Effector CD4-positive, alpha-beta T cell (primary cell): ENCODE measurements at regions not wholly inside any gene's neighbourhood (a gene's known extent, or its start where the extent isn't known, plus 50 kb on each side); places are given as distances from the start of the nearest gene placed in this dataset.

Source experiments
- DNase-seq: peaks from one replicate; pipeline ENCODE4 v3.0.0-alpha.2; 2020

- no peak for DNase-seq
These were observed 247.5 kb downstream of the NSG2 start for GRCh38 chr5:174293006-174293405.

- DNase-seq, result no peak
These were observed 248.0 kb downstream of the NSG2 start for GRCh38 chr5:174293481-174293880.

GRCh38 chr5:174294891-174295620 lies 249.6 kb downstream of the NSG2 start:
- DNase-seq, result no peak

- no peak for DNase-seq
These were observed 250.4 kb downstream of the NSG2 start for GRCh38 chr5:174295702-174296436.

- DNase-seq, result no peak
These were observed 254.8 kb downstream of the NSG2 start for GRCh38 chr5:174300118-174300940.

- no peak for DNase-seq
These were observed 255.6 kb downstream of the NSG2 start for GRCh38 chr5:174300941-174301761.

GRCh38 chr5:174301848-174302625 lies 256.5 kb downstream of the NSG2 start:
- DNase-seq, result no peak

GRCh38 chr5:174303035-174303434 lies 257.5 kb downstream of the NSG2 start:
- DNase-seq, result no peak

GRCh38 chr5:174303437-174304045 lies 258.0 kb downstream of the NSG2 start:
- no peak for DNase-seq

GRCh38 chr5:174305241-174305681 lies 259.8 kb downstream of the NSG2 start:
- DNase-seq, result no peak

- no peak for DNase-seq
These were observed 261.0 kb downstream of the NSG2 start for GRCh38 chr5:174306345-174307030.

GRCh38 chr5:174307031-174307408 lies 261.5 kb downstream of the NSG2 start:
- no peak for DNase-seq

GRCh38 chr5:174307656-174308271 lies 262.3 kb downstream of the NSG2 start:
- DNase-seq, result no peak

- DNase-seq, result no peak
These were observed 263.8 kb downstream of the NSG2 start for GRCh38 chr5:174309131-174309795.

GRCh38 chr5:174310243-174310642 lies 264.7 kb downstream of the NSG2 start:
- no peak for DNase-seq

- DNase-seq, result no peak
These were observed 265.2 kb downstream of the NSG2 start for GRCh38 chr5:174310706-174311105.

GRCh38 chr5:174311121-174311520 lies 265.6 kb downstream of the NSG2 start:
- no peak for DNase-seq

GRCh38 chr5:174311531-174312269 lies 266.2 kb downstream of the NSG2 start:
- DNase-seq, result peak; percentile 37

GRCh38 chr5:174312270-174312617 lies 266.7 kb downstream of the NSG2 start:
- DNase-seq, result no peak
